GM11168 (cell line): ENCODE measurements at regions not wholly inside any gene's neighbourhood (a gene's known extent, or its start where the extent isn't known, plus 50 kb on each side); places are given as distances from the start of the nearest gene placed in this dataset.
"Not testable (repeated sequence)": the region's sequence is repeated elsewhere in the genome, so short reads cannot be mapped to it uniquely, and the experiment has no call there.

Source experiments
- in situ Hi-C: fragments of 300-500 bp; cut with MboI; formaldehyde crosslinking; loops from one replicate; pipeline ENCODE4 v1.12.0; 2022; ENCODE audit warnings: low sequenced_read_pairs; ENCODE audit not compliant: unreplicated experiment

GRCh38 chr4:117014236-117014635, 71.1 kb downstream of the TRAM1L1 start:
- in situ Hi-C loops, result no loop called here

DNA sequence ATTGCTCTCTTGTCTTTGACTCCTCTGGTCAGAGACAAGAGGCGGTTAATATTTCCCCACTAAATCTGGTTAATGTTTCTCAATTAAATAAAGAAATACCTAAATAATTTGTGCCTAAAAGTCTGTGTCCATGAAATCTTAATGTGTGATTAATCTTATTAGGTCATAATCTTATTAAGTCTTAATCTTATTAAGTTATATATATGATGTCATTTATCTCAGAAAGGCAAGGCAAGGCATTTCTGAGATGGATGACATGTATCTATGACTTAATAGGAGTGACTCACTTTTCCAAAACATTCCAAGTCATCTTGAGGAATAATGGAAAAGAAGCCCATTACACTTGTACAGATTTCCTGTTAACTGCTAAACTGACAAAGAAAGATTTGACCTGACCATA, 74.7 kb downstream of the TRAM1L1 start:
- in situ Hi-C loops, result no loop called here

DNA sequence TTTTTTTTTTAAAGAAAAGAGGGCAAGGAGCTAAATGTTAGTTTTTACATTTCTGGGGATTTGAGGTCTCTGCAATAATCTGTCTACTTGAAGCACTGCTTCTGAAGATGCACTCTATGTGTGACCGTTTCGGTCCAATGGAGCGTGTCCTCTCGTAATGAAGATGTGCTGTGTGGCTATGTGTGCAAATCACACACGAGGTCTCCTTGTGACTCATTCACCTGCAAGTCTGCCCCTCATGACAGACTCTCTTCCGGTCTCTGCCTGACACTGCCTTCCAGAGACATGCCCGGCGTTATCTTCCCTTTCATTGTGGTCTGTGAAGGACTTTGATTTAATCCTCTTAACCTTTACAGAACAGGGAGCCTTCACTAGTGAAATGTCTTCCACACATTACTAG, 84.3 kb downstream of the TRAM1L1 start:
- in situ Hi-C loops, result no loop called here

DNA sequence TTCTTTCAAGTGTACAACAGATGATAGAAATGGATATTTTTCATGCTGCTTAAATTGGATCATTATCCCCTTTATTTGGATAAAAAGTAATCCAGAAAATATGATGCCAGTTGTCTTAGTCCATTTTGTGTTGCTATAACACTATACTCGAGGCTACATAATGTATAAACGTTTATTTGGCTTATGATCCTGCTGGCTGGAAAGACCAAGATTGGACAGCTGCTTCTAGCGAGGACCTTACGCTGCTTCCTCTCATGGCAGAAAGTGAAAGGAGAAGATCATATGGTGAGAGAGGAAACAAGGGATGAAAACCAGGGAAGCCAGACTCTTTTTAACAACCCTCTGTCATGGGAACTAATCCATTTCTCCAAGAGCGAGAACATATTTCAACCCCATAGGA, 102.7 kb downstream of the TRAM1L1 start:
- in situ Hi-C loops, result no loop called here

- in situ Hi-C loops, result not testable (repeated sequence)
These were observed 104.9 kb downstream of the TRAM1L1 start for GRCh38 chr4:116980436-116980835.

- in situ Hi-C loops, result no loop called here
These were observed 126.3 kb downstream of the TRAM1L1 start for GRCh38 chr4:116959045-116959444.

DNA sequence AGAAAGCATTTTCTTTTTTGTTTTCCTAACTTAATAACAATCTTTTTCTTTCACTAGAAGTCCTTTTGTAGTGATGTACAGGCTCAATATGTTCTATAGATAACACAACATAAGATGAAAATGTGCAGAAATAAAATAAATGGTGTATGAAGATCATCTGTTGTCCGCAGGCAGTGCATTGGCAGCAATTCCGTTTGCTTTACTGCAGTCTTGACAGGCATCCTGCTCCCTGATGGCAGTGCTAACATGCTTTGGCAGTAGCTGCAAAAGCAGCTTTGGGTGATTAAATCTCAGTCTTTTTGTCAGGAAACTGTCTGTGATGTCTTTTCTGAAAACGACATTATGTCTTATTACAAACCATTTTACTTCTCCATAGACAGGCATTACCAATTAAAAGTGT, 131.4 kb downstream of the TRAM1L1 start:
- in situ Hi-C loops, result no loop called here

- in situ Hi-C loops, result no loop called here
These were observed 132.7 kb downstream of the TRAM1L1 start for GRCh38 chr4:116952530-116953136.

DNA sequence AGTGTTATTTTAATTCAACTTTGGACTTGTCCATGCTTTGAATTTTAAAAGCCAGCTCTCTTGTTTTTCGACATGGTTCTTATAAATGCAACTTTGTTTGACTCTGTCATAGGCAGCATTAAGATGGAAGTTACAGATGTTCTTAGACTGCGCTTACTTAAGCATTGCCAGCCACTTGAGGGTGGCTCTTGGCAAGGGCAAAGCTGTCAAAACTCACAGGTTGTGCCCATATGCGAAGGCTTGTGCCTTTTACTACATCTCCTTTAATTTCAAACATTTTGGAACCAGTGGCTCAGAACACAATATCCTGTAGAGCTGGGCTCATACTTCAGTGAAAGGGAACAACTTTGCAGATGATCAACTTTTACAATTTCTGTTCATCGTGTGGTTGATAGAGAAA, 135.5 kb downstream of the TRAM1L1 start:
- in situ Hi-C loops, result no loop called here

- in situ Hi-C loops, result no loop called here
These were observed 143.1 kb downstream of the TRAM1L1 start for GRCh38 chr4:116942315-116942714.

DNA sequence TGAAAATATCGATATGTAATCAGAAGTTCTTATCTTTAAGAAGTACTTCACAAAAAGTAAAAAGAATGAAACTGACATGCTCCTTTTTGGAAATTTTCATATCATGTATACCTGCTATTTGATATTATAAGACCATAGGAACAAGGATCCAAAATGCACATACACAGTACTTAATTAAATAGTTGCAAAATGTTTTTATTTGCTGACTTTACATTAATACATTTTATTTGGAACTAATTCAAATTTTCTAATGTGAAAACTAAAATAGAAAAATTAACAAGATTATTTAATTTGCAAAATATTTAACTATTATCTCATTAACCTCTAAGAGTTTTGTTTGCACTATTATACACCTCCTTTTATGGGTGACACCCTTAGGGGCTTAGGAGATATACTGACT, 155.0 kb downstream of the TRAM1L1 start:
- in situ Hi-C loops, result no loop called here

DNA sequence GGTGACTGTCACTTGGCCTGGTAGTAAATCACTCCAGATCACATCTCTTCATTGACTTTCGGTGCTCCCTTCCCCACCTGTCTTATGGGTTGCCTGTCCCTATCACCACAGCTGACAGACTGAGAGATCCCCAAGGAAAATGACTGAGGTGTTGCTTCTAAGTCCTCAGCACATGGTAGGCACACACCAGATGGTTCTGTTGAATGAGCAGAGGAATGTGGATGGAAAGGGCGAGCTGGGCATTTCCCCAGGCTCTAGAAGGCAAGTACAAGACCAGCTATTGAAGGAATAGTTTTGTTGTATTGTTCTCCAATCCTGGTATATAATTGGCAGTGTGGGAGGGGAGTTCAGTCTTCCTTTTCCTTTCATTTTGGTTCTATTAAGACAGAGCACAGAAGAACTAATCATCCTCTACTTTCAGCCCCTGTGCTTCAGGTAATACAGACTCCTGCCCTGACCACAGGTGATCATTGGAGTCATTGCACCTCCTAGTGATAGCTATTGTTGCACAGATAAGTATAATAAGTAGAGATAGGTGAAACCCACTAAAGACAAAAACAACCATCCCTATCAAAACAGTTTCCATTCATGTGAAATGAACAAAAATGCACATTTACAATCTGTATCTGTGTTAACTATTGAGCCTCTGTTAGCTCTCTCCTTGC, 158.6 kb downstream of the TRAM1L1 start:
- in situ Hi-C loops, result no loop called here

DNA sequence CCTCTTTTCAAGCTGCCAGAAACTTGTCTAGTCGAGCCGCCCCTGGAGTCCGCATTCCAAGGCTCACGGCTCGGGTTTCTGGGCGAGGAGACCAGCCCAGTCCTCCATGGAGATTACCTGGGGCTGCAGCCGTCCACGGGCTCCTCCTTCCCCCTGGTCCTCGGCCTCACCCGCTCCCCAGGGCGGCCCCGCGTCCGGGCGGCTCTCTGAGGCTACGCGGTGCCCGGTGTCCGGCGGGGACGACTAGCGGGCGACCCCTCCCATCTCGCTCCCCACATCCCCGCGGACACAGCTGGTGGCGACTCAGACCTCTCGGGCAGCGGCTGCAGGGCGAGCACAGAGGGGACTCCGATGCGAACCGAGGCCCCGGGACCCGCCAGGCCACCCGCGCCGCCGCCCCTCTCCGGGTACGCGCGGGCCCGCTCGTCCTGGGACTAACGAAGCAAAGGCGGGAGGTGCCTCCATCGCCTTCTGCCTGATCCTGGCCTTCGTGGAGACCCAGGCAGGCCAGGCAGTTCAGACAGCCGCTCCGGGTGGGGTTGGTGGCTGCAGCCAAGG, 159.4 kb downstream of the TRAM1L1 start:
- in situ Hi-C loops, result no loop called here

DNA sequence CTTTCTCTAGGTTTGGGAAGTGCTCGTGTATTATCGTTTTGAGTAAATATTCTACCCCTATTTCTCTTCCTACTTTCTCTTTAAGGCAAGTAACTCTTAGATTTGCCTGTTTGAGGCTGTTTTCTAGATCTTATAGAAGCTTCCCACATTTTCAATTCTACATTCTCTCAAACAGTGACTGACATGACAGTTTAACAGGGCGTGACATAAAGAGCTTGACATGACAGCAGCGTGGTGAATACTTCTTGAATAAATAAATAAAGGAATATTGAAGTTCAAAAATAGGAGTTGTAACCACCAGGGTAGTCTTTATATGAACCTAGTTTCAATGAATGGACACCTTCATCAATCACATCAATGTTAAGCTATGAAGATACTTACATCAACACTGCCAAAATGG, 162.0 kb downstream of the TRAM1L1 start:
- in situ Hi-C loops, result no loop called here

- in situ Hi-C loops, result no loop called here
These were observed 171.9 kb downstream of the TRAM1L1 start for GRCh38 chr4:116913451-116913850.

DNA sequence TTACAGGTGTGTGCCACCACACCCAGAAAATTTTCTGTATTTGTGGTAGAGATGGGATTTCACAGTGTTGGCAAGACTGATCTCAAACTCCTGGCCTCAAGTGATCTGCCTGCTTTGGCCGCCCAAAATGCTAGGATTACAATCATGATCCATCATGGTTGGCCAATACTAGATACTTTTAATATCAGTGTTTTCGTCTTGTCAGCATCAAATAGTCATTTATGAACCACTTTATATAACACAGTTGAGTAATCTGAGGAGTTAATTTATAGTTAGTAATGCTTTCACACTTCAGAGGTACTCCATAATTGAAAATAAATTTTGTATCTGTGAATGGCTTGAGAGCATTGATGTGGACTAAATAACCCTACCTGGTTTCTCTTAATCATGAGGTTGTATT, 178.6 kb downstream of the TRAM1L1 start:
- in situ Hi-C loops, result no loop called here

DNA sequence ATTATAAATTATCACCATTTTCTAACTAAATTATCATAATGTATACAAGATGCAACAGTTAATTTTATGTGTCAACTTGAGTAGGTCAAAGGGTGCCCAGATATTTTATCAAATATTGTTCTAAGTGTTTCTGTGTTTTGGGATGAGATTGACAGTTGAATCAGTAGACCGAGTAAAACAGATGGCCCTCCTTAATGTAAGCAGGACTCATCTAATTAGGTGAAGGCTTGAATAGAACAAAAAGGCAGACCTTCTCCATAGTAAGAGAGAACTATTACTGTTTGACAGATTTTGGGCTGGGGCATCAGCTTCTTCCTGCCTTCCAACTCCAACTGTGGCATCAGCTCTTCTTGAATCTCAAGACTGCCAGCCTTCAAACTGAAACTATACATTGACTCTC, 185.8 kb downstream of the TRAM1L1 start:
- in situ Hi-C loops, result no loop called here

GRCh38 chr4:116885579-116885978, 199.8 kb downstream of the TRAM1L1 start:
- in situ Hi-C loops, result no loop called here

DNA sequence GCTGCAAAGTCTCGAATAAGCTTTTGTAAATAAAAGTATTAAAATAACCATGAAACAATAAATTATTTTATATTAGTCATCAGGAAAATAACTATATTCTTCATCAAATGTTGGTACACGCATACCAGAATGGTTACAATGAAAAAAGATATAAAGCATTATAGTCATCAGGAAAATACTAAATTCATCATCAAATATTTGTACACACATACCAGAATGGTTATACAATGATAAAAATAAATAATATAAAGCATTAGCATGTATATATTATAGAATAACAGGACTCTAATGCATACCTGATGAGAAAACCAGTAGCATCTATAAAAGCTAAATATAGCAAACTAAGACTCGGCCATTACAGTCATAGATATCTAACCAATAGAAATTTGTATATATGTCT, 202.9 kb downstream of the TRAM1L1 start:
- in situ Hi-C loops, result no loop called here

DNA sequence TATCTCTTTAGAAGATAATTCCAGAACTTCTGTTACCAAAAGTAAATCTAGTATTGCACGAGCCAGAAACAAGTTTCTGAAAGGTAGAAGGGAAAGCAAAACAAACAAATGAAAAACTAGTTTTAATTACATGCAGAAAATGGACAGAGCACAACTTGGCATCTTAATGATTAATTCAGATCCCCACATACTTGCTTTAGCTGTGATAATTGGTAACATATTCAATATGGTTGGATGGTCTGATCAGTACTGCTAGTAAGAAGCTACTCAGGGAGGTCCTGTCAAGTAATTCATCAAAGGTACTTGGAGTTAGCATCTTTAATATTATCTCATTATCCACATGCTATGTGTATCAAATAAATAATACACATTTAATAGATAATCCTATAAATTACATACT, 204.3 kb downstream of the TRAM1L1 start:
- in situ Hi-C loops, result no loop called here

GRCh38 chr4:116880625-116881024, 204.8 kb downstream of the TRAM1L1 start:
- in situ Hi-C loops, result no loop called here

- in situ Hi-C loops, result no loop called here
These were observed 207.1 kb downstream of the TRAM1L1 start for GRCh38 chr4:116878280-116878679.
